CD14-positive monocyte (primary cell): ENCODE measurements at regions not wholly inside any gene's neighbourhood (a gene's known extent, or its start where the extent isn't known, plus 50 kb on each side); places are given as distances from the start of the nearest gene placed in this dataset.
"Not testable (repeated sequence)": the region's sequence is repeated elsewhere in the genome, so short reads cannot be mapped to it uniquely, and the experiment has no call there.

ENCODE experiments used
- DNase-seq, 3 donors: peaks; one replicate each; pipeline ENCODE4 v3.0.0-alpha.2; 2011 to 2022
- H2AFZ ChIP-seq: 2 replicates; pipeline ENCODE4 v1.6.0; 2012; ENCODE audit warnings: mild to moderate bottlenecking, low read depth, low read length, inconsistent platforms; ENCODE audit not compliant: insufficient read depth, poor library complexity, severe bottlenecking
- H3K27ac ChIP-seq, 2 donors: 1 replicate in 1 of 2; 2 replicates in 1 of 2; pipeline ENCODE4 v1.5.1; 2012 to 2013; ENCODE audit warnings: low read length in 2 of 2, control low read depth in 1 of 2, inconsistent platforms in 1 of 2, low read depth in 1 of 2, mild to moderate bottlenecking in 1 of 2
- H3K27me3 ChIP-seq, 2 donors: one replicate each; pipeline versions ENCODE4 v1.6.0 to v1.6.1; 2011 to 2013; ENCODE audit warnings: low read length in 2 of 2; ENCODE audit not compliant: control insufficient read depth in 2 of 2, insufficient read depth in 2 of 2
- H3K36me3 ChIP-seq, 2 donors: replicated peaks in 1 of 2; 1 replicate in 1 of 2; 2 replicates in 1 of 2; pipeline versions ENCODE4 v1.5.1 to v1.6.1; 2012 to 2013; ENCODE audit warnings: low read length in 2 of 2, control low read depth in 1 of 2, inconsistent platforms in 1 of 2, mild to moderate bottlenecking in 1 of 2; ENCODE audit not compliant: insufficient read depth in 2 of 2, control insufficient read depth in 1 of 2
- H3K4me1 ChIP-seq, 2 donors: 1 replicate in 1 of 2; 2 replicates in 1 of 2; pipeline versions ENCODE4 v1.5.1 to v1.6.1; 2012 to 2013; ENCODE audit warnings: low read length in 2 of 2, control low read depth in 1 of 2, inconsistent platforms in 1 of 2, mild to moderate bottlenecking in 1 of 2, moderate library complexity in 1 of 2; ENCODE audit not compliant: insufficient read depth in 2 of 2, control insufficient read depth in 1 of 2
- H3K4me2 ChIP-seq: replicated peaks from 2 replicates; pipeline ENCODE3; 2012; ENCODE audit warnings: low read length, moderate library complexity, mild to moderate bottlenecking; ENCODE audit not compliant: poor library complexity, severe bottlenecking; ENCODE audit errors: extremely low read depth
- H3K4me3 ChIP-seq, 3 experiments: fragments of 200-600 bp in 1 of 3; sonication (generic) in 1 of 3; replicated peaks in 1 of 3; 1 replicate in 2 of 3; 2 replicates in 1 of 3; pipeline ENCODE4 v1.5.1; 2011 to 2013; ENCODE audit warnings: low read length in 3 of 3, mild to moderate bottlenecking in 3 of 3, control low read depth in 2 of 3, low read depth in 2 of 3, inconsistent platforms in 1 of 3, moderate library complexity in 1 of 3
- H3K79me2 ChIP-seq: 2 replicates; pipeline ENCODE4 v1.6.0; 2012; ENCODE audit warnings: mild to moderate bottlenecking, control low read depth, inconsistent platforms, low read length, moderate library complexity; ENCODE audit not compliant: insufficient read depth
- H3K9ac ChIP-seq: 2 replicates; pipeline ENCODE4 v1.6.0; 2017; ENCODE audit warnings: low read length, mild to moderate bottlenecking; ENCODE audit not compliant: insufficient read depth, poor library complexity, severe bottlenecking
- H3K9me3 ChIP-seq, 2 donors: replicated peaks in 1 of 2; 1 replicate in 1 of 2; 2 replicates in 1 of 2; pipeline versions ENCODE4 v1.5.1 to v1.6.1; 2012 to 2013; ENCODE audit warnings: low read length in 2 of 2, control low read depth in 1 of 2; ENCODE audit not compliant: control insufficient read depth in 1 of 2, insufficient read depth in 1 of 2
- H4K20me1 ChIP-seq: 2 replicates; pipeline ENCODE4 v1.6.0; 2012; ENCODE audit warnings: mild to moderate bottlenecking, low read length, control low read depth, moderate library complexity; ENCODE audit not compliant: insufficient read depth
- H3K27ac Mint-ChIP-seq, 7 donors: one replicate each; pipeline ENCODE4 v1.8.0; 2020; ENCODE audit warnings: mild to moderate bottlenecking in 7 of 7, mixed read lengths in 7 of 7, moderate library complexity in 6 of 7, inconsistent platforms in 2 of 7
- H3K27me3 Mint-ChIP-seq, 3 donors: one replicate each; pipeline ENCODE4 v1.8.0; 2021 to 2022; ENCODE audit warnings: low read depth in 3 of 3, mild to moderate bottlenecking in 3 of 3, mixed read lengths in 3 of 3, moderate library complexity in 3 of 3, inconsistent platforms in 1 of 3
- H3K36me3 Mint-ChIP-seq, 2 donors: one replicate each; pipeline ENCODE4 v1.8.0; 2020; ENCODE audit warnings: mixed read lengths in 2 of 2, inconsistent platforms in 1 of 2, mild to moderate bottlenecking in 1 of 2
- H3K4me1 Mint-ChIP-seq: one replicate; pipeline ENCODE4 v1.8.0; 2020; ENCODE audit warnings: mild to moderate bottlenecking, mixed read lengths
- H3K4me3 Mint-ChIP-seq, 2 donors: one replicate each; pipeline ENCODE4 v1.8.0; 2020; ENCODE audit warnings: mild to moderate bottlenecking in 2 of 2, mixed read lengths in 2 of 2, moderate library complexity in 1 of 2
- H3K9me3 Mint-ChIP-seq, 7 donors: one replicate each; pipeline ENCODE4 v1.8.0; 2020 to 2022; ENCODE audit warnings: mixed read lengths in 7 of 7, mild to moderate bottlenecking in 6 of 7, moderate library complexity in 6 of 7, inconsistent platforms in 2 of 7
- CTCF ChIP-seq: fragments of 200-600 bp; IDR thresholded peaks from one replicate; pipeline ENCODE4 v1.8.0; 2022; ENCODE audit warnings: antibody characterized with exemption, mild to moderate bottlenecking
- WGBS: methylation state at CpG from one replicate; pipeline ENCODE4 v1.1.5; 2013; ENCODE audit warnings: missing lambda C conversion rate; ENCODE audit not compliant: insufficient coverage; 5-methylcytosine and 5-hydroxymethylcytosine counted together
- intact Hi-C, 2 donors: fragments of 100-400 bp; cut with micrococcal nuclease; formaldehyde crosslinking; loops; one replicate each; pipeline versions ENCODE4 v1.15.0 to v1.15.1; 2023

GRCh38 chr12:67048371-67048770 is 220.8 kb upstream of the CAND1 start:
- no peak for TF ChIP-seq CTCF
- Mint-ChIP-seq H3K27me3 (peaks cover 0 to 1% (median 1%) of the 10 kb centered on the region in 3 donors), H3K36me3 (no peaks in the 10 kb centered on the region), H3K9me3 (peaks cover 0 to 3% (median under 1%) of the 10 kb centered on the region in 7 donors), H3K4me1 (no peaks in the 10 kb centered on the region), H3K27ac (no peak overlapping the region), H3K4me3 (no peak overlapping the region)
- no peak for DNase-seq
- no peak overlapping the region for H3K9ac ChIP-seq
- H3K4me1 ChIP-seq = no peaks in the 10 kb centered on the region
- no peaks in the 10 kb centered on the region for H3K79me2 ChIP-seq
- no peaks in the 10 kb centered on the region for H3K36me3 ChIP-seq
- H3K9me3 ChIP-seq = no peaks in the 10 kb centered on the region
- H4K20me1 ChIP-seq = no peaks in the 10 kb centered on the region
- WGBS = no CpG with 5 or more reads among the region's 5 CpGs
- no peak overlapping the region for H3K27ac ChIP-seq
- H2AFZ ChIP-seq = no peak overlapping the region
- no peak overlapping the region for H3K4me2 ChIP-seq
- intact Hi-C loops = no loop called here
- H3K27me3 ChIP-seq = no peaks in the 10 kb centered on the region
- no peak overlapping the region for H3K4me3 ChIP-seq

- H2AFZ ChIP-seq, H3K36me3 Mint-ChIP-seq, H3K27me3 ChIP-seq, H3K4me1 ChIP-seq, H3K36me3 ChIP-seq, intact Hi-C loops, H3K9ac ChIP-seq, H3K27ac Mint-ChIP-seq, H3K4me3 ChIP-seq, H3K4me2 ChIP-seq, H4K20me1 ChIP-seq, H3K27me3 Mint-ChIP-seq, H3K4me3 Mint-ChIP-seq, H3K4me1 Mint-ChIP-seq, DNase-seq, H3K9me3 Mint-ChIP-seq, H3K27ac ChIP-seq, H3K9me3 ChIP-seq, H3K79me2 ChIP-seq: not testable (repeated sequence)
- 40% methylated on average over 2 of the region's 4 CpGs for WGBS
Measured at GRCh38 chr12:67049199-67049598, 220.0 kb upstream of the CAND1 start.
